NCI-H187 treated with DMSO at 0.1 percent for 48 hours (cell line): ENCODE measurements at regions not wholly inside any gene's neighbourhood (a gene's known extent, or its start where the extent isn't known, plus 50 kb on each side); places are given as distances from the start of the nearest gene placed in this dataset.

Experiments used
- DNase-seq: peaks from one replicate; lab custom pipeline; 2025; lab: John Stamatoyannopoulos, UW

DNA sequence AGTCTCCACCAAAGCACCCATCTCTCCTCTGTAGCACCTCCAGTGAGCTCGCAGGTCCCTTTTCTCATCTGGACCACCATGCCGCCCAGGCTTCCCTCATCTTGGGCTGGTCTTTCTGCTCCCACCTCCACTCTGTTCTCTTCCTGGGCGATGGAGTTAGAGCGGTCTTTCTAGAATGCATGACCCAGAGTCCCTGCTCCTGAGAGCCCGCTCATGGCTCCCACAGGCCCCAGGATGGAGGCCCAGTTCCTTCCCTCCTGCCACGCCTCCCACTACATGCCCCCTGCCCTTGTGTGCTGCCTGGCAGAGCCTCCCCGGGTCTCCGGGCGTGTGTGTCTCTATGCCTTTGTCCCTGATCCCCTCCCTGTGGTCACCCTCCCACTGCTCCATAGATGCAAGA, 100.7 kb upstream of the RTL1 start:
- no peak for DNase-seq

DNA sequence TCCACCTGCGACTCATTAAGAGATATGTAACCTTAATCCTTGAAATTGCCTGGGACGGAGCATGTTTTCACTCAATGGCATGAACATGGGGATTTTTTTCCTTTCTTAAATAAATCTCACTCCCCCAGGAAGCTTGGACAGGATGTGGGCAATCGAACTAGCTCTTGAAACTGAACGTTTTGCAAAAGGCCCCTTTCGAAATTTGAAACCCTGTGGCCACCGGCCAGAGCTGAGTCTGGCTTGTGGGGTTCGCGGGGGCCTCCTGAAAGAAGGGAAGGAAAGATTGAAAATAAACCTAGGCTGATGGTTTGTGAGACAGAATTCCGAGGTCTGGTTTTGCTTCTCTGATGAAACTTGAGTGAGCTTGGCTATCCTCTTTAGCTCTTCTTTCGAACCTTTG, 101.4 kb upstream of the RTL1 start:
- no peak for DNase-seq

DNA sequence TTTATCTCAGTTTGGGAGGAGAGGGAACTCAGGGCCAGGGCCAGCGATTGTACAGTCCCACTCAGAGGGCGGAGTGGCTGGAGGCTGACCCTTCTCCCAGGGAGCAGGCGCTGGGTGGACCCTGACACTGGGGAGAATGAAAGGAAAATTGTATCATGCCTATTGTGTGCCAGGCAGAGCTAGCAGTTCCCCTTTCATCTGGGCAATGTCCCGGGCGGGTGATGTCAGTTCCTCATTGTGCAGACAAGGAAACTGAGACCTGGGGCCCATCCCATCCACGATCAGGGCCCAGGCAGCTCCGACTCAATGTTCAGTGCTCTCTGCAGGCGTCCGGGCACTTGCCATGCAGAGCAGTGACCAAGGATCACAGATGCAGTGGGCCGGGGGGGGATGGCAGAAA, 101.9 kb upstream of the RTL1 start:
- DNase-seq: no peak

DNA sequence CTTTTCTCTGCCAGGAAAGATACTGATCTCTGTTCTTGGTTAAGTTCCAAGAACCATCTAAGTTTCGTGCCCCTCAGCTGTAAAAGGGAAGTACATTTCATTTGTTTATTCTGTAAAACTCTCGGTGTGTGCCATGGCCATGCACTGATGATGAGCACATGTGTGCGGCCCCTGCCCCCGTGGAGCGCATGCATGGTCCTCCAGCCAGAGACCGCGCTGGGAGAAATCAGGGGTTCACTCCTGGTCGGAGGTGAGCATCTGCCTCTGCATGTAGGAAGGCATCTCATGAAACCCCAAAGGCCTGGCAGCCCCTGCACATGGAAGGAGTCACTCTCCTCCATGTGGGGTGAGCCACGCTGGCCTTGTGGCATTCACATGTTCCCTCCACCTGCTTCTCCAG, 102.5 kb upstream of the RTL1 start:
- DNase-seq: no peak

DNA sequence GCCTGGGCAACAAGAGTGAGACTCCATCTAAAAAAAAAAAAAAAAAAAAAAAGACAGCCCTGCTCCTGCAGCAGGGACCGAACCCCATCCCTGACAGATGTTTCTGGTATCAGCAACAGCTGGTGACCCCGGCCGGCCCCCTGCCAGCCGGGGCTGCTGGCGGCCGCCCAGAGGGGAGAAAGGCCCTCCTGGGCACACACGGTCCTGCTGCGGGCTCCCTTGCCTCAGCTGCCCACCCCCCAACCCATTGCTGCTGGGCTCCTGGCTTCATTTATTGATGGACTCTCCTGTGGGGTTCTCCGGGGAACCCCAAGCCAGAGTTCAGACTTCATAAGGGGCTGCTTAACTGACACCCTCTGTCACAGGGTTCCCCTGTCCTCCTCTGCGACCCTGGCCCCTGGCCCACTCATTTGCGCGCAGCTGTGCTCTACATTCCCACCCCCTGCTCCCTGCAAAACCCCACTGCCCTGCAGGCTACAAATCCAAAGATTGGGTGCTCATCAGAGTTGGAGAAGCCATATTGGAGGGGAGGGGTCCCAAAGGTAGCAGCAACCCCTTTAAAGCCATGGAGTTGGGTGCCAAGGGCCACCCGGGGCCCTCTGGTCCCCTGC, 103.6 kb upstream of the RTL1 start:
- no peak for DNase-seq

DNA sequence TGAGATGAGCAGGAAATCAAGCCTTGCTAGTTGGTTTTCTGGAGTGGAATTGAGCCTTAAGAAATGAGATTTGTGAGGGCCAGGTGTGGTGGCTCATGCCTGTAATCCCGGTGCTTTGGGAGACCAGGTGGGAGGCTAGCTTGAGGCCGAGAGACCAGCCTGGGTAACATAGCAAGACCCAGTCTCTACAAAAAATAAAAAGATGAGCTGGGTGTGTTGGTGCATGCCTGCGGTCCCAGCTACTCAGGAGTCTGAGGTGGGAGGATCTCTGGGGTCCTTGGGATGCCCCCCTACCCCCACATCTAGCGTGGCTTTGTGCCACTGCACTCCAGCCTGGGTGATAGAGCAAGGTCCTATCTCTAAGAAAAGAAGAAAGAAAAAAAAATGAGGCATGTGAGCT, 104.2 kb upstream of the RTL1 start:
- no peak for DNase-seq

DNA sequence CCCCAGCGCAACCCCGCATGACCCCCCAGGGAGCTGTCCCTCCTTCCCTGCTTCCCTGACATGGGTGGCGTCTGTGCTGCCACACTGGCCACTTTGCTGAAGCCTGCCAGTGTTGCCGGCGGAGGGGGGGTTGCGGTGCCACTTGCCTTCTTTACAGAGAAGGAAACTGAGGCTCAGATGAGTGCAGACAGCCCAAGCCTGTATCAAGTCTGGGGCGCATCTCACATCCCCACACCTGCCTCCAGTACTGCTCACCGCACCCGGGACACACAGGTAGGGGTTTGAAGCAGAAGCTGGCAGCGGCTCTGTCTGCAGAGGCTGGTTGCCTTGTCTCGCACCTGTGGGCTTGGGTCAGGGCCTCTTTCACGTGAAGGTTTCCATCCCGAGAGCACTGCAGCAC, 104.7 kb upstream of the RTL1 start:
- no peak for DNase-seq

DNA sequence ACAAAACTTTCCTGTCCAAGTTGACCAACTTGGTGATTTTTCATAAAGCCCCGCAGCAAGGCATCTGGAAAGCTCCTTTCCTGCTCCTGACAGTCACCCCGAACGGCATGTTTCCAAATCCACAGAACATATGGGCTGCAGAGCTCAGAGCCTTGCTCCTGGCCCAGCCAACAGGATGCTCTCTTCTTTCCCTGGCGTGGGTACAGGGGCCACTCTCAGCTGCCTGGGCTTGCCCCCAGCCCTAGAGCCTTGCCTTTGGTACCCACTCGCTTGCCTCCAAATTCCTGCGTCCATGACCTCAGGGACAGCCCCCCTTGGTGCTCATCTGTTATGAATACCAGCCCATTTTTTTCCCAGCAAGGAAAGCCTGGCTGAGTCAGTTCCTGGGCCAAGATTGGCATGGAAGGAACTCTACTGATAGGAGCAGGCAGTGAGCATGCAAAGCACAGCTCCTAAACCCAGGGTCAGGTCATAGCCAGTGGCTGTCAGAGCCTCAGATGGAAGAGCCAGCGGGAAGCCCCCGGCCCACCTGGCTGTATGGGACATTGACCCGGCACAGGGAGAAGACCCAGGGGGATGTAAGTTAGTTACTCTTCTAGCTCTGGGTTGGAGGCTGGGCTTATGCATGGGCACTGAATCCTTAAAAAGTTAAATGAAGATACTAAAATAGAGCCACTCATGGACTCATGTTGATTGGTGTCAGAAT, 105.3 kb upstream of the RTL1 start:
- no peak for DNase-seq

DNA sequence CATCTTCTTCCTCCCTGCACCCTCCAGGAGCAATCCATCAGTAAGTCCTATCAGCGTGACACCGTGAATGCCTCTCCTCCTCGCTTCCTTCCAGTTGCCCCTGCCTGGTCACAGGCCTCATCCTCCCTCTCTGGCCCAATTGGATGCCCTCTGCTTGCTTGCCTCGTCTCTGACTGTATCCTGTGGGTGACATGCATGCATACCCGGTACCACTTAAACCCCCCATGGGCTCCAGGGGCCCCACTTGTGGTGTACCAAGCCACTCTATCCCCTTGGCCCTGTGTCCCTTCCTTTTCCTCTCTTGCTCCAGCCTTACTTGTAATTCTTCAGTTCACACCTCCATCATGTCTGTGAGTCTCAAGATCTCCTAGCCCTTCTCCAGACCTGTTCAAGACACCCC, 106.0 kb upstream of the RTL1 start:
- DNase-seq: no peak

DNA sequence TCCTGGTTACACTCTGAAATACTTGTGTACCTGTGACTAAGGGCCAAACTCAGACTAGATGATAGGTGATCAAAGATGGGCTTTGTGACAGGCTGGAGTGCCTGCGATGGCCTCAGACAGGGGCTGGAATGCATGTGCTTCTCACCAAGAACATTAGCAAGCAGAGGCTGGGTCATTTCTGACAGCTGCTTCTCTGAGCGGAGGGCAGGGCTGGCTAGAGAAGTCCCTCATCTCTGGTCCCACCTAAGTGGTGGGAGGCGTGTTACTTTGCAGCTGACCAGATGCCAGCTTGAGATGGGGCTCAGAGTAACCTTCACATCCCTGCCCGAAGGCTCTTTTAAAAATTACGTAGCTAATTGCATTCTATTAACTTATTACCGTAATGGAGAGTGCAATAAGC, 106.8 kb upstream of the RTL1 start:
- DNase-seq: no peak

DNA sequence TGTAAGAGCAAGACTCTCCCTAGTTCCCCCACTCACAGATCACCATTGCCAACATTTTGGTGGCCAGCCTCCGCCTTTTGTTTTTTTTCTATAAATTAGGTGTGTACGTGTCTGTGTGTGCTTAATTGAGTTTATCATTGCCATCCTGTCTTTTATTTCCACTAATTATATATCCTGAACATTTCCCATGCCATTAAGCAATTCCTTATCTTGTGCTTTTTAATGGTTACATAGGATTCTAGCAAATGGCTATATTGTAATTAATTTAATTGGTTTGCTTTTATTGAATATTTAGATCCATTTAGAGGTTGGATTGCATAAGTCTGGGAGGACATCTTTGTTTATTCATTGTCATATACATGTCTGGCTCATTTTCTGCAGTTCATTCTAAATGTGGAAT, 107.3 kb upstream of the RTL1 start:
- no peak for DNase-seq

DNA sequence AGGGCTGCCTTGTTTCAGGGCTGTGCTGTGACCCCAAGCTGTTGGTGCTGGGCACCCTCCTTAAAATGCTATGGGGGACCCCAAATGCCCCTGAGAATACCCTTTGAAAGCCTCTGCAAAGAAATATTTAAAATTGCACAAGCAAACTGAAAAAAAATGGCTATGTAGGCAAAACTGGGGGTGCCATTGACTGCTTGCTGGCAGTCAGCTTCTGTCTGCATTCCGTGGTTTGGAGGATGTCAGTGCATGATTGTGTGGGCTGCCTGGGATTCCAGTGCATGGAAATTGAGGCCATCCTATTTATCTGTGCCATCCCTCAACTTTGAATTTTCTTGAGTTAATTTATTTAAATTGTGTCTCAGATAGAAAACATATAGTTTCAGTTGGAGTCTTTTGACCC, 113.7 kb upstream of the RTL1 start:
- no peak for DNase-seq

DNA sequence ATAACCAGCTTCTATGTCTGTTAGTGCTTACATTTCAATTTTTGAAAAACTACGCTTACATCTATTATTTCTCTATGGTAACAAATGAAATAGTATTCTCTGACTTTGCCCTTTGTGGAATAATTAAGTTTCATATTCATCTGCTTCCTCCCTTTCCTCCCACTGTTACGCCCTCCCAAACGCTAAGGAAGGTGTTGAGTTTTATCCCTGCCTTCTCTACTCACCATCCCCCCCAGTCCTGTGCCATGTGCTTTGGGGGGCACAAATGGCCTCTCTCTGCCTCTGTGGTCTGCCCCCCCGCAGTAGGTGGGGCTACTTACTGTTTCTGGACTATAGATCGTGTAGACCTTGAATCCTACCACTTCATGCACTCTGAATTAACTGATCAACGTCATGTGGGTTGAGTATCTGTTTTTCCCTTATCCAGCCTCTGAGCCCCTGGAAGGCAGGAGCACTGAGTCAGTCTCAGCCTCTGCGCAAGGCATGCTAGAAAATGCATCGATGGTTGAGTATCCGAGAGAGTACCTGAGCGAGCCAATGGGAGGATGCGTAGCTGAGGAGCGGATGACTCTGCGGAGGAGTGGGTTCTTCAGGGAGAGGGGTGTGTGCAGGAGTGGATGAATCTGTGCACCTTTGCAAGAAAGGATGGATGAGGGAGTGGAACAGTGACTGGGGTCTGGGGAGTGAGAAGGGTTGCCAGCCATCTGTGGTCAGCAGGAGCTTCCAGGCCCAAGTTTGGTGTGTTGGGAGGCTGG, 114.5 kb upstream of the RTL1 start:
- no peak for DNase-seq

DNA sequence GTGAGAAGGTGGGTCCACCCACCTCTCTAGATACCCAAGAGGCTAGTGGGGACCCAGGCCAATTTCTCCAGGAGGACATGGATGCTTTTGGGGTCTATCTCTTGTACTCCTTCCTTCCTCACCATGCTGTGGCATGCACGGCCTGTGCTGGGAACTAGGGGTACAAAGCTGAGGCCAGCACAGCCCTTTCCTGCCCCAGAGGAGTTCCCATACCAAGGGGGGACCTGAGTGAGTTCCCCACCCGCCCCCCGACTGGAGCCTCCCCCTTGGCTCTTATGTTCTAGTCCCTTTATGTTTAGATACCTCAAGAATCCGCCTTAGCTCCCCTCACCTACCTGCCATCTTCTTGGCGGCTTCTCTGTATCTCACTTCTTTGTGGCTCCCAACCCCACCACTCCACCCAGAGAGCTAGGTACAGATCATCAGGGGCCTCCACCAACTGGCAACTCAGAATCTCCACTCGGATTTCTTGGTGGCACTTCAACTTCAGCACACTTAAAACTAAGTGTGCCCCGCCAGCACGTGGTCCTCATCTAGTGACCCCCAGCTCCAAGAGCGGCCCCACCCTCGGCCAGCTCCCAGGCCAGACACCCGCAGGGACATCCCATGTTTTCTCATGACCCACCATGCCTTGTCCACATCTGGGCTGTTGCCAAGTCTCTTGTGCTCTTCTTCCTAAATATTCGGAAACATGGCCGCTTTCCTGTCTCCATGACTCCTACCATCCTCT, 115.2 kb upstream of the RTL1 start:
- no peak for DNase-seq

DNA sequence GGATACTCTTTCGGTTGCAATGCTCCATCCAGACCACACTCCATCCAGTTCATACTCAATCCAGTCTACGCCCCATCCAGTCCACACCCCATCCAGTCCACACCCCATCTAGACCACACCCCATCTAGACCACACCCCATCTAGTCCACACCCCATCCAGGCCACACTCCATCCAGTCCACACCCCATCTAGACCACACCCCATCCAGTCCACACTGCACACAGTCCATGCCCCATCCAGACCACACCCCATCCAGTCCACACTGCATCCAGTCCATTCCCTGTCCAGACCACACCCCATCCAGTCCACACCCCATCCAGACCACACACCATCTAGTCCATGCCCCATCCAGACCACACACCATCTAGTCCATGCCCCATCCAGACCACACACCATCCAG, 116.0 kb upstream of the RTL1 start:
- DNase-seq: no peak

DNA sequence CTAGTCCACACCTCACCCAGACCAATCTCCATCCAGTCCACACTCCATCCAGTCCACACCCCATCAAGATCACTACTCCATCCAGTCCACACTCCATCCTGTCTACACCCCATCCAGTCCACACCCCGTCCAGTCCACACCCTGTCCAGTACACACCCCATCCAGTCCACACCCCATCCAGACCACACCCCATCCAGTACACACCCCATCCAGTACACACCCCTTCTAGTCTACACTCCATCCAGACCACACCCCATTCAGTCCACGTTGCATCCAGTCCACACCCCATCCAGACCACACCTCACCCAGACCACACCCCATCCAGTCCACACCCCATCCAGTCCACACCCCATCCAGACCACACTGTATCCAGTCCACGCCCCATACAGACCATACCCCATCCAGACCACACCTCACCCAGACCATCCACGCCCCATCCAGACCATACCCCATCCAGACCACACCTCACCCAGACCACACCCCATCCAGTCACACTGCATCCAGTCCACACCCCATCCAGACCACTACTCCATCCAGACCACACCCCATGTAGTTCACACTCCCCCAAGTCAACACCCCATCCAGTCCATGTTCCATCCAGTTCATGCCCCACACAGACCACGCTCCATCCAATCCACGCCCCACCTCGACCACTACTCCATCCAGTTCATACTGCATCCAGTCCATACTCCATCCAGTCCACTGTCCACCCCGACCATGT, 116.6 kb upstream of the RTL1 start:
- no peak for DNase-seq

DNA sequence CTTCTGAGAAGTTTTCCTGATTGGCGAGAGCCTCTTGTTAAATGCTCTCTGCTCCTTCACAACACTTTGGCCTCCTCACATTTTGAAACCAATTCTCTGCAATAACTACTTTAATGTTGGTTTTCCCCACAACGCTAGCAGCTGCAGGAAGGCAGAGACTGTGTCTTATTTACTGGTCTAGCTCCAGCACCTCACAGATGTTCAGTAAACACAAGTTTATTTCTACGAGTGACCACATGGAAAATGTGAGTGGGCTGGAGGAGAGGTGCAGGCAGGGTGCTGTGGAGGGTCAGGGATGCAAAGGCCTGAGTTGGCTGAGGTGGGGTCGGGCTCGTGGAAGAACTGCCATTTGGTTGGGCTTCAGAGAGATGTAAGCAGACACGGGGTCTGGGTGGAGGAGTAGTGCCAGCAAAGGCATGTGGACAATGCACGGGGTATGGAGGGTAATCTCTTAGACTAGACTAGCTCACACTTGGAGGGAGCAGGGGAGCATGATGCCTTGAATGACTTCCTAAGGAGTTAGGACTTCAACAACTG, 117.4 kb upstream of the RTL1 start:
- no peak for DNase-seq

DNA sequence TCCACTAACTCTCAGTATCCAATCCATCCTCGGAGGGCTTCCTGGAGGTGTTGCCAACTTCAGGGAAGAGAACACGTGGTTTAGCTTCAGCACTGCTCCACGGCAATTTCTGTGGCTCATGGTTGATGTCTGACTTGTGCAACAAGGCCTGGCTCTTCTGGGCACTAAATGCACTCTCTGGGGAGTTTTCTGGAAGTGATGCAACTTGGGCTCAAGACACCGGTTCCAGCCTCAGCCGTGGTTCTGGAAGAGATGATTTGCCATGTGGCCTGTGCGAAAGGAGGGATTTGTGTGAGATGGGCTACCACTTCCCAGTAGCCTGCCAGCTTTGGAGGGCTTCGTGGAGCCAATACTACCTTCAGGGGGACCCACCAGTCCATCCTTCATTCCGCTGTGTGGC, 118.6 kb upstream of the RTL1 start:
- no peak for DNase-seq

DNA sequence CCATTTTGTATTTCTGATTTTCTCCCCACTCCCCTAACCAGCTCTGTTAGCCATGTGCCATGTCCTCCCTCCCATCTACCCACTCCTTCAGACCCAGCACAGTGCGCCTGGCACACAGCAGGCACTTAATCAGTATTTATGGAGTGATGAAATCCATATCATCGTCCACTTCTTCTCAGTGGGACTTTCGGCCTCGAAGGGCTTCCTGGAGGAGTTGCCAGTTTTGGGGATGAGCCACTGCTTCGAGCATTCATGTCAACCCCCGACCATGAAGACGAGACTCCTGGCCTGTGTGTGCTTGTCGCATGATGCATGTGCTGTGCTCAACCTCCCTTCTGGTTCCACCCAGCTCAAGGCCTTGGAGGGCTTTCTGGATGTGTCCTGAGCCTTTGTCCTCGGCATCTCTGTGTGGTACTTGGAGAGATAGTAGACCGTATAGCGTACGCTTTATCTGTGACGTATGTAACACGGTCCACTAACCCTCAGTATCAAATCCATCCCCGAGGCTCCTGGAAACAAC, 119.5 kb upstream of the RTL1 start:
- no peak for DNase-seq

DNA sequence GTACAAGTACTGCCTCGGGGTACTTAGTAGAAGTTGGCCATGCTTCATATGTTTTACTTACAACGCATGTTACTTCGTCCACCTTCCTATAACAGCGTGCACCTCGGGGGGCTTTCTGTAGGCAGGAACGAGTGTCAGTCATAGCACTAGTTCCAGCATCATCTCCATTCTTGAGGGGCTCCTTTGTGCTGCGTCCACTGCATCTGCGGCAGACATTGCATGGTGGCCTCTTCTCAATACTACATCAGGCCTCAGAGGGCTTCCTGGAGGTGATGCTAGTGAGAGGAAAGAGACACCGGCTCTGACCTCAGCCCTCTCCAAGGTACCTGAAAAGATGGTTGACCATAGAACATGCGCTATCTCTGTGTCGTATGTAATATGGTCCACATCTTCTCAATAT, 121.2 kb upstream of the RTL1 start:
- DNase-seq: no peak

DNA sequence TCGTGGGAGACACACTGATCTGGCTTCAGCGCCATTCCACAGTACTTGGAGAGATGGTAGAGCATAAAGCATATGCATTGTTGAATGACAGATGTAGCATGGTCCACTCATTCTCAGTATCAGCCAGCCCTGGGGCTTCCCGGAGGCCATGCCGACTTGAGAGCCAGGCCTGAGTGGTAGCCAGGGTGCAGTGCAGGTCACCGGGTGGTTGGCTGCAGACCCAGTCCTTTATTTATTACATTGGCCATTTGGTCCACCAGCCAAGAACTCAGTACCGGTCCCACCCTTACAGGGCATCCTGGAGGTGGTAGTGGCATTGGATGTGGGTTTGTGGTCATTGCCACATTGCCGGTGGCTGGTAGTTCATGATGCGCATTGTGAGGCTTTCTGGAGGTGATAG, 121.6 kb upstream of the RTL1 start:
- DNase-seq: no peak

DNA sequence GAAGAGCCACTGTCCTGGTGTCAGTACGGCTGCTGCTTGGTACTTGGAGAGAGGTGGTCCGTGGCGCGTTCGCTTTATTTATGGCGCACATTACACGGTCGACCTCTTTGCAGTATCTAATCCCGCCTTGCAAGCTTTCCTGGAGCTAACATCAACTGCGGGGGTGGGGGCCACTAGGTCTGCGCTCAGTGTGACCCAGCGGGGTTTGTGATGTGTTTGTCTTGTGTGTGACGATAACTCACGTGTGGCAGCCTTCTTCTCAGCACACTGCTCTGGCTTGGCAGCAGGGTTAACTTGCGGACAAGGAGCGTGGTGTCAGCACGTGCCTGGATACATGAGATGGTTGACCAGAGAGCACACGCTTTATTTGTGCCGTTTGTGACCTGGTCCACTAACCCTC, 122.2 kb upstream of the RTL1 start:
- no peak for DNase-seq
